ENCODE measurements at regions not wholly inside any gene's neighbourhood (a gene's known extent, or its start where the extent isn't known, plus 50 kb on each side); places are given as distances from the start of the nearest gene placed in this dataset.

GRCh38 chr18:39589496-39589895 is 2023.9 kb upstream of the CELF4 start:
- TF ChIP-seq, protein P1, sequence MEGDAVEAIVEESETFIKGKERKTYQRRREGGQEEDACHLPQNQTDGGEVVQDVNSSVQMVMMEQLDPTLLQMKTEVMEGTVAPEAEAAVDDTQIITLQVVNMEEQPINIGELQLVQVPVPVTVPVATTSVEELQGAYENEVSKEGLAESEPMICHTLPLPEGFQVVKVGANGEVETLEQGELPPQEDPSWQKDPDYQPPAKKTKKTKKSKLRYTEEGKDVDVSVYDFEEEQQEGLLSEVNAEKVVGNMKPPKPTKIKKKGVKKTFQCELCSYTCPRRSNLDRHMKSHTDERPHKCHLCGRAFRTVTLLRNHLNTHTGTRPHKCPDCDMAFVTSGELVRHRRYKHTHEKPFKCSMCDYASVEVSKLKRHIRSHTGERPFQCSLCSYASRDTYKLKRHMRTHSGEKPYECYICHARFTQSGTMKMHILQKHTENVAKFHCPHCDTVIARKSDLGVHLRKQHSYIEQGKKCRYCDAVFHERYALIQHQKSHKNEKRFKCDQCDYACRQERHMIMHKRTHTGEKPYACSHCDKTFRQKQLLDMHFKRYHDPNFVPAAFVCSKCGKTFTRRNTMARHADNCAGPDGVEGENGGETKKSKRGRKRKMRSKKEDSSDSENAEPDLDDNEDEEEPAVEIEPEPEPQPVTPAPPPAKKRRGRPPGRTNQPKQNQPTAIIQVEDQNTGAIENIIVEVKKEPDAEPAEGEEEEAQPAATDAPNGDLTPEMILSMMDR (conservative IDR thresholded peaks at IDR 0.05; ENCODE audit: low read depth in 2 of 2), result no peak
- TF ChIP-seq EZH2phosphoT487 (IDR thresholded peaks at IDR 0.05; ENCODE audit: unreplicated experiment) (no peak), ZNF331 (CRISPR knock-in tag; IDR thresholded peaks at IDR 0.05; ENCODE audit: low read depth) (no peak), EZH2 (IDR thresholded peaks at IDR 0.05; ENCODE audit: low read depth, unreplicated experiment) (no peak), POLR2AphosphoS5 (IDR thresholded peaks at IDR 0.05; ENCODE audit: low read depth) (no peak), CREB1 (CRISPR knock-in tag; IDR thresholded peaks at IDR 0.05; ENCODE audit: low read depth) (no peak), NANOG (IDR thresholded peaks at IDR 0.05; ENCODE audit: borderline replicate concordance) (no peak)
- TF ChIP-seq, protein P2, sequence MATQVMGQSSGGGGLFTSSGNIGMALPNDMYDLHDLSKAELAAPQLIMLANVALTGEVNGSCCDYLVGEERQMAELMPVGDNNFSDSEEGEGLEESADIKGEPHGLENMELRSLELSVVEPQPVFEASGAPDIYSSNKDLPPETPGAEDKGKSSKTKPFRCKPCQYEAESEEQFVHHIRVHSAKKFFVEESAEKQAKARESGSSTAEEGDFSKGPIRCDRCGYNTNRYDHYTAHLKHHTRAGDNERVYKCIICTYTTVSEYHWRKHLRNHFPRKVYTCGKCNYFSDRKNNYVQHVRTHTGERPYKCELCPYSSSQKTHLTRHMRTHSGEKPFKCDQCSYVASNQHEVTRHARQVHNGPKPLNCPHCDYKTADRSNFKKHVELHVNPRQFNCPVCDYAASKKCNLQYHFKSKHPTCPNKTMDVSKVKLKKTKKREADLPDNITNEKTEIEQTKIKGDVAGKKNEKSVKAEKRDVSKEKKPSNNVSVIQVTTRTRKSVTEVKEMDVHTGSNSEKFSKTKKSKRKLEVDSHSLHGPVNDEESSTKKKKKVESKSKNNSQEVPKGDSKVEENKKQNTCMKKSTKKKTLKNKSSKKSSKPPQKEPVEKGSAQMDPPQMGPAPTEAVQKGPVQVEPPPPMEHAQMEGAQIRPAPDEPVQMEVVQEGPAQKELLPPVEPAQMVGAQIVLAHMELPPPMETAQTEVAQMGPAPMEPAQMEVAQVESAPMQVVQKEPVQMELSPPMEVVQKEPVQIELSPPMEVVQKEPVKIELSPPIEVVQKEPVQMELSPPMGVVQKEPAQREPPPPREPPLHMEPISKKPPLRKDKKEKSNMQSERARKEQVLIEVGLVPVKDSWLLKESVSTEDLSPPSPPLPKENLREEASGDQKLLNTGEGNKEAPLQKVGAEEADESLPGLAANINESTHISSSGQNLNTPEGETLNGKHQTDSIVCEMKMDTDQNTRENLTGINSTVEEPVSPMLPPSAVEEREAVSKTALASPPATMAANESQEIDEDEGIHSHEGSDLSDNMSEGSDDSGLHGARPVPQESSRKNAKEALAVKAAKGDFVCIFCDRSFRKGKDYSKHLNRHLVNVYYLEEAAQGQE (IDR thresholded peaks at IDR 0.05; ENCODE audit: unreplicated experiment), result no peak

Measured in GM23338 (cell line).